Smooth muscle cell (in vitro differentiated cells): ENCODE measurements at regions not wholly inside any gene's neighbourhood (a gene's known extent, or its start where the extent isn't known, plus 50 kb on each side); places are given as distances from the start of the nearest gene placed in this dataset.

Experiments
- DNase-seq: peaks from one replicate; lab custom pipeline; 2025; ENCODE audit not compliant: unreplicated experiment; lab: John Stamatoyannopoulos, UW
- H2AFZ ChIP-seq: fragments of 200-600 bp; sonication (generic); 2 replicates; pipeline ENCODE4 v1.6.0; 2016; ENCODE audit warnings: antibody characterized with exemption, low read depth, mild to moderate bottlenecking
- H3F3A ChIP-seq: fragments of 200-600 bp; sonication (generic); 2 replicates; pipeline ENCODE4 v1.6.0; 2017; ENCODE audit warnings: antibody characterized with exemption, low read depth
- H3K27ac ChIP-seq: fragments of 200-600 bp; sonication (generic); 2 replicates; pipeline ENCODE4 v1.5.1; 2016; ENCODE audit warnings: low read depth, mild to moderate bottlenecking
- H3K27me3 ChIP-seq: fragments of 200-600 bp; sonication (generic); 2 replicates; pipeline ENCODE4 v1.6.1; 2016; ENCODE audit warnings: low read depth, mild to moderate bottlenecking
- H3K36me3 ChIP-seq: fragments of 200-600 bp; sonication (generic); 2 replicates; pipeline ENCODE4 v1.5.1; 2016; ENCODE audit warnings: low read depth
- H3K4me1 ChIP-seq: fragments of 200-600 bp; sonication (generic); 2 replicates; pipeline ENCODE4 v1.5.1; 2016; ENCODE audit warnings: low read depth
- H3K4me2 ChIP-seq: fragments of 200-600 bp; sonication (generic); 2 replicates; pipeline ENCODE4 v1.6.0; 2016; ENCODE audit warnings: mild to moderate bottlenecking
- H3K4me3 ChIP-seq: fragments of 200-600 bp; sonication (generic); 2 replicates; pipeline ENCODE4 v1.5.1; 2016; ENCODE audit warnings: mild to moderate bottlenecking
- H3K79me2 ChIP-seq: fragments of 200-600 bp; sonication (generic); 2 replicates; pipeline ENCODE4 v1.6.0; 2016; ENCODE audit warnings: low read depth, mild to moderate bottlenecking
- H3K9ac ChIP-seq: fragments of 200-600 bp; sonication (generic); 2 replicates; pipeline ENCODE4 v1.6.0; 2016; ENCODE audit warnings: low read depth
- H3K9me3 ChIP-seq: fragments of 200-600 bp; sonication (generic); replicated peaks from 2 replicates; pipeline ENCODE4 v1.5.1; 2016; ENCODE audit warnings: low read depth
- H4K20me1 ChIP-seq: fragments of 200-600 bp; sonication (generic); 2 replicates; pipeline ENCODE4 v1.6.0; 2016; ENCODE audit warnings: low read depth
- CTCF ChIP-seq: fragments of 200-600 bp; sonication (generic); IDR thresholded peaks from 2 replicates; pipeline ENCODE4 v1.5.1; 2017; ENCODE audit warnings: borderline replicate concordance, mild to moderate bottlenecking, antibody characterized with exemption; ENCODE audit not compliant: insufficient read depth, poor library complexity, severe bottlenecking
- WGBS: methylation state at CpG from one replicate; pipeline ENCODE4 v1.1.7; 2016; ENCODE audit warnings: low lambda C conversion rate; 5-methylcytosine and 5-hydroxymethylcytosine counted together

- Histone ChIP-seq H3K27me3 (no peaks in the 10 kb centered on the region), H4K20me1 (no peaks in the 10 kb centered on the region), H3K9ac (no peak overlapping the region), H3F3A (no peaks in the 10 kb centered on the region), H3K27ac (no peak overlapping the region), H2AFZ (no peak overlapping the region), H3K36me3 (no peaks in the 10 kb centered on the region), H3K4me3 (no peak overlapping the region), H3K4me2 (no peak overlapping the region), H3K9me3 (no peaks in the 10 kb centered on the region), H3K79me2 (no peaks in the 10 kb centered on the region), H3K4me1 (no peaks in the 10 kb centered on the region)
- no peak for DNase-seq
- no peak for TF ChIP-seq CTCF
- WGBS = 50% methylated on average over 5 of the region's 5 CpGs
These were observed 175.7 kb upstream of the MDFIC2 start for GRCh38 chr3:70488131-70488530.

- no peaks in the 10 kb centered on the region for H3K4me1 ChIP-seq
- no peaks in the 10 kb centered on the region for H3K79me2 ChIP-seq
- H3K9me3 ChIP-seq = no peaks in the 10 kb centered on the region
- no peaks in the 10 kb centered on the region for H3F3A ChIP-seq
- no peak overlapping the region for H2AFZ ChIP-seq
- H3K4me3 ChIP-seq = no peak overlapping the region
- WGBS = 82% methylated on average over 2 of the region's 2 CpGs
- H3K36me3 ChIP-seq = no peaks in the 10 kb centered on the region
- no peak for DNase-seq
- no peaks in the 10 kb centered on the region for H4K20me1 ChIP-seq
- no peak overlapping the region for H3K9ac ChIP-seq
- H3K27me3 ChIP-seq = no peaks in the 10 kb centered on the region
- H3K27ac ChIP-seq = no peak overlapping the region
- no peak overlapping the region for H3K4me2 ChIP-seq
- no peak for TF ChIP-seq CTCF
These were observed 174.1 kb upstream of the MDFIC2 start for GRCh38 chr3:70486414-70487017.

GRCh38 chr3:70476174-70476573 lies 163.7 kb upstream of the MDFIC2 start:
- no peak for TF ChIP-seq CTCF
- H3K9me3 ChIP-seq = no peaks in the 10 kb centered on the region
- H3K9ac ChIP-seq = no peak overlapping the region

More at GRCh38 chr3:70476174-70476573, 163.7 kb upstream of the MDFIC2 start:
- no peaks in the 10 kb centered on the region for H3K79me2 ChIP-seq
- H3K27me3 ChIP-seq = no peaks in the 10 kb centered on the region
- DNase-seq = no peak
- H4K20me1 ChIP-seq = no peaks in the 10 kb centered on the region
- H3K4me2 ChIP-seq = no peak overlapping the region
- H3K4me1 ChIP-seq = no peaks in the 10 kb centered on the region
- H3K36me3 ChIP-seq = no peaks in the 10 kb centered on the region
- H2AFZ ChIP-seq = no peak overlapping the region
- no peaks in the 10 kb centered on the region for H3F3A ChIP-seq
- no peak overlapping the region for H3K4me3 ChIP-seq
- 74% methylated on average over 2 of the region's 2 CpGs for WGBS
- H3K27ac ChIP-seq = no peak overlapping the region
